Keratinocyte (primary cell): ENCODE measurements at regions not wholly inside any gene's neighbourhood (a gene's known extent, or its start where the extent isn't known, plus 50 kb on each side); places are given as distances from the start of the nearest gene placed in this dataset.

Experiments used
- DNase-seq: peaks from one replicate; pipeline ENCODE4 v3.0.0-alpha.2; 2011; ENCODE audit warnings: low read depth, missing footprints, low spot score
- FAIRE-seq: peaks from 2 replicates; lab custom pipeline; 2011; peaks lifted over from hg19 to GRCh38; lab: Jason Lieb, UNC
- H2AFZ ChIP-seq: 2 replicates; pipeline ENCODE4 v1.6.0; 2012; ENCODE audit warnings: low read length, control low read depth, inconsistent platforms; ENCODE audit not compliant: control insufficient read depth
- H3K27ac ChIP-seq: 2 replicates; pipeline ENCODE4 v1.5.1; 2011; ENCODE audit warnings: low read length; ENCODE audit not compliant: control insufficient read depth, insufficient read depth
- H3K27me3 ChIP-seq: 3 replicates; pipeline ENCODE4 v1.6.0; 2011; ENCODE audit warnings: low read length; ENCODE audit not compliant: control insufficient read depth, insufficient read depth; ENCODE audit errors: extremely low read depth
- H3K36me3 ChIP-seq, 2 experiments: 2 replicates in 1 of 2; 3 replicates in 1 of 2; pipeline ENCODE4 v1.5.1; 2011; ENCODE audit warnings: low read length in 2 of 2, mild to moderate bottlenecking in 1 of 2; ENCODE audit not compliant: control insufficient read depth in 2 of 2, insufficient read depth in 2 of 2; ENCODE audit errors: extremely low read depth in 1 of 2
- H3K4me1 ChIP-seq: 3 replicates; pipeline ENCODE4 v1.5.1; 2011; ENCODE audit warnings: low read length; ENCODE audit not compliant: control insufficient read depth, insufficient read depth; ENCODE audit errors: extremely low read depth
- H3K4me2 ChIP-seq: 3 replicates; pipeline ENCODE4 v1.6.0; 2011; ENCODE audit warnings: low read depth, low read length; ENCODE audit not compliant: control insufficient read depth, insufficient read depth; ENCODE audit errors: extremely low read depth
- H3K4me3 ChIP-seq, 3 experiments: fragments of 200-600 bp in 1 of 3; sonication (generic) in 1 of 3; 2 replicates in 2 of 3; 3 replicates in 1 of 3; pipeline ENCODE4 v1.5.1; 2011 to 2016; ENCODE audit warnings: low read length in 3 of 3, mild to moderate bottlenecking in 3 of 3, control low read depth in 2 of 3, inconsistent platforms in 1 of 3, low read depth in 1 of 3, mixed read lengths in 1 of 3, mixed run types in 1 of 3, moderate library complexity in 1 of 3; ENCODE audit not compliant: control insufficient read depth in 2 of 3, insufficient read depth in 2 of 3; ENCODE audit errors: extremely low read depth in 1 of 3
- H3K79me2 ChIP-seq: 2 replicates; pipeline ENCODE4 v1.6.0; 2012; ENCODE audit warnings: low read length; ENCODE audit not compliant: control insufficient read depth, insufficient read depth
- H3K9ac ChIP-seq: 3 replicates; pipeline ENCODE4 v1.6.0; 2011; ENCODE audit warnings: low read length; ENCODE audit not compliant: control insufficient read depth, insufficient read depth; ENCODE audit errors: extremely low read depth
- H3K9me1 ChIP-seq: 3 replicates; pipeline ENCODE4 v1.6.0; 2011; ENCODE audit warnings: low read length; ENCODE audit not compliant: control insufficient read depth, insufficient read depth; ENCODE audit errors: extremely low read depth
- H3K9me3 ChIP-seq: 2 replicates; pipeline ENCODE4 v1.5.1; 2012; ENCODE audit warnings: low read depth, low read length; ENCODE audit not compliant: control insufficient read depth
- H4K20me1 ChIP-seq: 3 replicates; pipeline ENCODE4 v1.6.0; 2011; ENCODE audit warnings: low read length; ENCODE audit not compliant: control insufficient read depth, insufficient read depth; ENCODE audit errors: extremely low read depth
- EZH2 ChIP-seq: IDR thresholded peaks from one replicate; pipeline ENCODE4 v1.6.1; 2012; ENCODE audit warnings: inconsistent platforms, mild to moderate bottlenecking, low read length, moderate library complexity
- dilution Hi-C: fragments of 300-500 bp; cut with MboI; formaldehyde crosslinking; loops from one replicate; pipeline ENCODE4 v1.7.0; 2020; ENCODE audit warnings: low sequenced_read_pairs; ENCODE audit not compliant: extremely low pct_ligation_motif_present
- TF ChIP-seq, protein P1 (sequence below), 3 experiments: IDR thresholded peaks in 1 of 3; conservative IDR thresholded peaks in 1 of 3; optimal IDR thresholded peaks in 1 of 3; 2 replicates in 2 of 3; 3 replicates in 1 of 3; pipeline versions ENCODE3 to v1.5.1; 2011; ENCODE audit warnings: low read length in 3 of 3, mild to moderate bottlenecking in 3 of 3, moderate library complexity in 2 of 3, control low read depth in 1 of 3, inconsistent platforms in 1 of 3; ENCODE audit not compliant: insufficient read depth in 2 of 3; ENCODE audit errors: extremely low read depth in 1 of 3

DNA sequence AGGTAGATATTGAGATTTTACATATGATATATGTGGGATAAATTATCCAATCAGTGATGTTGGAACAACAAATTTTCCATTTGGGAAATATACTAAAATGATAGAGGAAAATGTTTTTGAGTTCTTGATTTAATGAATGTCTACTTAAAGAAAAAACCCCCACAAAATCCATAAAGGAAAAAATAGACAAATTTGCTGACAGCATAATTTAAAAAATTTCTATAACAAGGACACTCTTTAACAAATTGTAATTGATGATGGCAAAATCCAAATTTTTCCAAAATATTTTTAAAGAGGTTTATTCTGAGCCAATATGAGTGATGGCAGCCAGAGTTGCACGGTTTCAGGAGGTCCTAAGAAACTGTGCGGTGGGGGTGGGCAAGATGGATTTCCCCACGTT is 51.9 kb upstream of the RHOU start:
- dilution Hi-C loops: no loop called here
- Histone ChIP-seq H3K4me3 (no peak overlapping the region), H3K9ac (no peak overlapping the region), H2AFZ (no peak overlapping the region), H3K9me3 (no peaks in the 10 kb centered on the region), H3K4me2 (no peak overlapping the region), H3K4me1 (no peaks in the 10 kb centered on the region), H3K9me1 (no peaks in the 10 kb centered on the region), H3K36me3 (no peaks in the 10 kb centered on the region), H3K79me2 (no peaks in the 10 kb centered on the region), H3K27me3 (no peaks in the 10 kb centered on the region), H3K27ac (no peak overlapping the region), H4K20me1 (no peaks in the 10 kb centered on the region)
- TF ChIP-seq, protein P1, sequence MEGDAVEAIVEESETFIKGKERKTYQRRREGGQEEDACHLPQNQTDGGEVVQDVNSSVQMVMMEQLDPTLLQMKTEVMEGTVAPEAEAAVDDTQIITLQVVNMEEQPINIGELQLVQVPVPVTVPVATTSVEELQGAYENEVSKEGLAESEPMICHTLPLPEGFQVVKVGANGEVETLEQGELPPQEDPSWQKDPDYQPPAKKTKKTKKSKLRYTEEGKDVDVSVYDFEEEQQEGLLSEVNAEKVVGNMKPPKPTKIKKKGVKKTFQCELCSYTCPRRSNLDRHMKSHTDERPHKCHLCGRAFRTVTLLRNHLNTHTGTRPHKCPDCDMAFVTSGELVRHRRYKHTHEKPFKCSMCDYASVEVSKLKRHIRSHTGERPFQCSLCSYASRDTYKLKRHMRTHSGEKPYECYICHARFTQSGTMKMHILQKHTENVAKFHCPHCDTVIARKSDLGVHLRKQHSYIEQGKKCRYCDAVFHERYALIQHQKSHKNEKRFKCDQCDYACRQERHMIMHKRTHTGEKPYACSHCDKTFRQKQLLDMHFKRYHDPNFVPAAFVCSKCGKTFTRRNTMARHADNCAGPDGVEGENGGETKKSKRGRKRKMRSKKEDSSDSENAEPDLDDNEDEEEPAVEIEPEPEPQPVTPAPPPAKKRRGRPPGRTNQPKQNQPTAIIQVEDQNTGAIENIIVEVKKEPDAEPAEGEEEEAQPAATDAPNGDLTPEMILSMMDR (optimal IDR thresholded peaks at IDR 0.05 in 1 of 3, IDR thresholded peaks at IDR 0.05 in 1 of 3, conservative IDR thresholded peaks at IDR 0.05 in 1 of 3; ENCODE audit: extremely low read depth in 1 of 3, insufficient read depth in 2 of 3, low read length in 3 of 3): no peak
- TF ChIP-seq EZH2: no peak
- no peak for DNase-seq
- FAIRE-seq: no peak

DNA sequence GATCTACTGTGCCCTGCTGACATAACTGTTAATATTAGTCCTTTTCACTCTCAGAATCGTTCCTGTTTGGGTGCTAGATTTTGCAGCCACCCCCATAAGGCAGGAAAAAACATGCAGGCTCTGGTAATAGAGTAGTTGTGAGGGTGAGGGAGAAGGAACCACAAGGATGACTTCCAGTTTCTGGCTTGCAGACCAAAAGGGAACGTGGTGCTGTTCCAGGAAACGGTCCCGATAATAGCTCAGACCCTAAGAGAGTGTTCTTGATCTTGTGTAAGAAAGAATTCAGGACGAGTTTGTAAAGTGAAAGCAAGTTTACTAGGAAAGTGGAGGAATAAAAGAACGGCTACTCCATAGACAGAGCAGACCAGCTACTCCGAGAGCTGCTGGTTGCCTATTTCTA is 50.7 kb upstream of the RHOU start:
- Histone ChIP-seq H3K27ac (no peak overlapping the region), H3K9me1 (no peaks in the 10 kb centered on the region)

More for the DNA sequence above, 50.7 kb upstream of the RHOU start:
- H3K9ac ChIP-seq: no peak overlapping the region
- no peaks in the 10 kb centered on the region for H3K4me1 ChIP-seq
- TF ChIP-seq EZH2: no peak
- TF ChIP-seq, protein P1 (optimal IDR thresholded peaks at IDR 0.05 in 1 of 3, IDR thresholded peaks at IDR 0.05 in 1 of 3, conservative IDR thresholded peaks at IDR 0.05 in 1 of 3; ENCODE audit: extremely low read depth in 1 of 3, insufficient read depth in 2 of 3, low read length in 3 of 3): no peak
- H3K9me3 ChIP-seq: no peaks in the 10 kb centered on the region
- H3K4me3 ChIP-seq: no peak overlapping the region
- H3K36me3 ChIP-seq: no peaks in the 10 kb centered on the region
- dilution Hi-C loops: no loop called here
- no peak overlapping the region for H3K4me2 ChIP-seq
- no peaks in the 10 kb centered on the region for H3K79me2 ChIP-seq
- H4K20me1 ChIP-seq: no peaks in the 10 kb centered on the region
- no peaks in the 10 kb centered on the region for H3K27me3 ChIP-seq
- DNase-seq (no peak), FAIRE-seq (no peak)
- no peak overlapping the region for H2AFZ ChIP-seq
